Keratinocyte (primary cell): ENCODE measurements at regions not wholly inside any gene's neighbourhood (a gene's known extent, or its start where the extent isn't known, plus 50 kb on each side); places are given as distances from the start of the nearest gene placed in this dataset.

Experiments used
- CTCF ChIP-seq, 3 experiments: IDR thresholded peaks in 1 of 3; conservative IDR thresholded peaks in 1 of 3; optimal IDR thresholded peaks in 1 of 3; 2 replicates in 2 of 3; 3 replicates in 1 of 3; pipeline versions ENCODE3 to v1.5.1; 2011; ENCODE audit warnings: low read length in 3 of 3, mild to moderate bottlenecking in 3 of 3, moderate library complexity in 2 of 3, control low read depth in 1 of 3, inconsistent platforms in 1 of 3; ENCODE audit not compliant: insufficient read depth in 2 of 3; ENCODE audit errors: extremely low read depth in 1 of 3
- EZH2 ChIP-seq: IDR thresholded peaks from one replicate; pipeline ENCODE4 v1.6.1; 2012; ENCODE audit warnings: inconsistent platforms, mild to moderate bottlenecking, low read length, moderate library complexity

- TF ChIP-seq CTCF (optimal IDR thresholded peaks at IDR 0.05 in 1 of 3, IDR thresholded peaks at IDR 0.05 in 1 of 3, conservative IDR thresholded peaks at IDR 0.05 in 1 of 3; ENCODE audit: extremely low read depth in 1 of 3, insufficient read depth in 2 of 3, low read length in 3 of 3) (no peak), EZH2 (no peak)
Observed at GRCh38 chr18:55876254-55876653, 288.3 kb upstream of the TCF4 start.
